A549 (cell line): ENCODE measurements at regions not wholly inside any gene's neighbourhood (a gene's known extent, or its start where the extent isn't known, plus 50 kb on each side); places are given as distances from the start of the nearest gene placed in this dataset.

Experiments
- ATAC-seq, 2 experiments: fragments of 200-7000 bp in 1 of 2; fragments of >200 bp in 1 of 2; cut with Nextera tagmentation in 1 of 2; cut with Tn5 transposase in 1 of 2; 3 replicates each; pipeline versions ENCODE4 v1.8.0 to v1.9.1; 2018 to 2020; ENCODE audit warnings: mild to moderate bottlenecking in 1 of 2, moderate library complexity in 1 of 2
- CTCF ChIA-PET: fragments of 300-600 bp; sonication (Branson Sonifier 250); formaldehyde crosslinking; extraction: SDS; loops from one replicate; lab custom pipeline; 2021; ENCODE audit warnings: antibody characterized with exemption, inconsistent platforms; lab: Yijun Ruan, JAX
- POLR2A ChIA-PET: fragments of 350-600 bp; formaldehyde crosslinking; extraction: SDS; loops from one replicate; lab custom pipeline; 2021; ENCODE audit warnings: antibody characterized with exemption, inconsistent platforms; lab: Yijun Ruan, JAX
- DNase-seq, 2 experiments: peaks; one replicate each; pipeline versions ENCODE4 v3.0.0 to v3.0.0-alpha.2; 2011 to 2016; ENCODE audit warnings: low read depth in 1 of 2, low spot score in 1 of 2
- FAIRE-seq: peaks from 2 replicates; lab custom pipeline; 2011; peaks lifted over from hg19 to GRCh38; lab: Jason Lieb, UNC
- H3K27ac ChIP-seq, 2 experiments: fragments of >200 bp; sonication (Bioruptor Twin); formaldehyde crosslinking; 3 replicates each; pipeline ENCODE4 v1.5.1; 2016 to 2017
- H3K4me1 ChIP-seq: fragments of >200 bp; sonication (Bioruptor Twin); formaldehyde crosslinking; 3 replicates; pipeline ENCODE4 v1.6.1; 2016
- H3K4me2 ChIP-seq: fragments of >200 bp; sonication (Bioruptor Twin); formaldehyde crosslinking; 3 replicates; pipeline ENCODE4 v1.6.1; 2016
- H3K4me3 ChIP-seq: fragments of >200 bp; sonication (Bioruptor Twin); formaldehyde crosslinking; 3 replicates; pipeline ENCODE4 v1.5.1; 2016
- H3K9me3 ChIP-seq: fragments of >200 bp; sonication (Bioruptor Twin); formaldehyde crosslinking; 3 replicates; pipeline ENCODE4 v1.6.1; 2016
- CBX2 ChIP-seq: fragments of 200-600 bp; sonication (generic); IDR thresholded peaks from 2 replicates; pipeline ENCODE4 v1.6.1; 2016; ENCODE audit warnings: low read depth, mild to moderate bottlenecking, borderline replicate concordance
- CBX8 ChIP-seq: fragments of 200-600 bp; sonication (generic); IDR thresholded peaks from 2 replicates; pipeline ENCODE4 v1.6.1; 2016
- CHD2 ChIP-seq: fragments of 150-350 bp; IDR thresholded peaks from 2 replicates; pipeline ENCODE4 v1.6.1; 2014; ENCODE audit warnings: low read length; ENCODE audit not compliant: partially characterized antibody
- CHD4 ChIP-seq: fragments of 200-600 bp; sonication (generic); IDR thresholded peaks from 2 replicates; pipeline ENCODE4 v1.6.1; 2016; ENCODE audit warnings: antibody characterized with exemption, mild to moderate bottlenecking, borderline replicate concordance
- ESRRA ChIP-seq: fragments of 150-350 bp; IDR thresholded peaks from 2 replicates; pipeline ENCODE4 v1.6.1; 2014; ENCODE audit warnings: mild to moderate bottlenecking, low read length, borderline replicate concordance
- FOXS1 ChIP-seq: fragments of 250-450 bp; sonication (Bioruptor Pico); IDR thresholded peaks from 2 replicates; pipeline ENCODE4 v1.5.0; 2020; ENCODE audit warnings: mild to moderate bottlenecking, moderate library complexity
- HEYL ChIP-seq: fragments of 250-450 bp; sonication (Bioruptor Pico); IDR thresholded peaks from 2 replicates; pipeline ENCODE4 v1.8.0; 2021; ENCODE audit warnings: mild to moderate bottlenecking, moderate library complexity
- HOXB5 ChIP-seq: fragments of 250-450 bp; sonication (Bioruptor Pico); IDR thresholded peaks from 2 replicates; pipeline ENCODE4 v1.5.0; 2020; ENCODE audit warnings: mild to moderate bottlenecking, moderate library complexity
- JUN ChIP-seq, 2 experiments: fragments of >200 bp; sonication (Bioruptor Twin); formaldehyde crosslinking; IDR thresholded peaks; 2 replicates in 1 of 2; 3 replicates in 1 of 2; pipeline ENCODE4 v1.6.1; 2016 to 2017
- MAFK ChIP-seq: fragments of 450-650 bp; IDR thresholded peaks from 2 replicates; pipeline ENCODE4 v1.6.1; 2014; ENCODE audit not compliant: partially characterized antibody
- NPAS2 ChIP-seq: fragments of 250-450 bp; sonication (Bioruptor Pico); IDR thresholded peaks from 2 replicates; pipeline ENCODE4 v1.8.0; 2022; ENCODE audit warnings: mild to moderate bottlenecking, moderate library complexity, borderline replicate concordance
- POLR2A ChIP-seq: IDR thresholded peaks from 2 replicates; pipeline ENCODE4 v1.6.1; 2012; ENCODE audit warnings: mild to moderate bottlenecking, low read length
- POLR2AphosphoS2 ChIP-seq: conservative IDR thresholded peaks from 2 replicates; pipeline ENCODE4 v1.6.1; 2012; ENCODE audit warnings: low read length, improper control_type of control experiment, inconsistent platforms
- RARB ChIP-seq: fragments of 250-450 bp; sonication (Bioruptor Pico); IDR thresholded peaks from 2 replicates; pipeline ENCODE4 v1.8.0; 2021; ENCODE audit warnings: mild to moderate bottlenecking, moderate library complexity
- RNF2 ChIP-seq: fragments of 200-600 bp; sonication (generic); IDR thresholded peaks from 2 replicates; pipeline ENCODE4 v1.6.1; 2016; ENCODE audit warnings: low read depth, mild to moderate bottlenecking, antibody characterized with exemption, moderate library complexity, borderline replicate concordance
- SREBF2 ChIP-seq: fragments of 450-650 bp; IDR thresholded peaks from 2 replicates; pipeline ENCODE4 v1.6.1; 2014; ENCODE audit warnings: mild to moderate bottlenecking, moderate library complexity
- TP53 ChIP-seq: fragments of 250-450 bp; sonication (Bioruptor Pico); IDR thresholded peaks from 2 replicates; pipeline ENCODE4 v1.5.0; 2021; ENCODE audit warnings: mild to moderate bottlenecking, moderate library complexity
- ZC3H11A ChIP-seq: fragments of 450-650 bp; IDR thresholded peaks from 2 replicates; pipeline ENCODE4 v1.6.1; 2014; ENCODE audit warnings: antibody characterized with exemption, mild to moderate bottlenecking
- ZFP36 ChIP-seq: fragments of 450-650 bp; IDR thresholded peaks from 2 replicates; pipeline ENCODE4 v1.6.1; 2014; ENCODE audit warnings: borderline replicate concordance; ENCODE audit not compliant: partially characterized antibody
- WGBS: methylation state at CpG from one replicate; pipeline ENCODE4 v1.1.6; 2017; ENCODE audit errors: missing lambda C conversion rate; 5-methylcytosine and 5-hydroxymethylcytosine counted together
- TF ChIP-seq, protein P1 (sequence below): IDR thresholded peaks from 2 replicates; pipeline ENCODE4 v1.6.1; 2012
- TF ChIP-seq, protein P2 (sequence below): IDR thresholded peaks from 2 replicates; pipeline ENCODE4 v1.6.1; 2012
- TF ChIP-seq, protein P3 (sequence below): fragments of 450-650 bp; IDR thresholded peaks from 2 replicates; pipeline ENCODE4 v1.6.1; 2014; ENCODE audit warnings: antibody characterized with exemption
- TF ChIP-seq, protein P4 (sequence below): fragments of 150-350 bp; IDR thresholded peaks from 2 replicates; pipeline ENCODE4 v1.6.1; 2014; ENCODE audit warnings: low read depth, mild to moderate bottlenecking, low read length
- TF ChIP-seq, protein P5 (sequence below): fragments of >200 bp; sonication (Bioruptor Twin); formaldehyde crosslinking; IDR thresholded peaks from 3 replicates; pipeline ENCODE4 v1.6.1; 2016
- TF ChIP-seq, protein P6 (sequence below): fragments of 250-450 bp; sonication (Bioruptor Pico); IDR thresholded peaks from 2 replicates; pipeline ENCODE4 v1.5.0; 2021; ENCODE audit warnings: mild to moderate bottlenecking, moderate library complexity, borderline replicate concordance

DNA sequence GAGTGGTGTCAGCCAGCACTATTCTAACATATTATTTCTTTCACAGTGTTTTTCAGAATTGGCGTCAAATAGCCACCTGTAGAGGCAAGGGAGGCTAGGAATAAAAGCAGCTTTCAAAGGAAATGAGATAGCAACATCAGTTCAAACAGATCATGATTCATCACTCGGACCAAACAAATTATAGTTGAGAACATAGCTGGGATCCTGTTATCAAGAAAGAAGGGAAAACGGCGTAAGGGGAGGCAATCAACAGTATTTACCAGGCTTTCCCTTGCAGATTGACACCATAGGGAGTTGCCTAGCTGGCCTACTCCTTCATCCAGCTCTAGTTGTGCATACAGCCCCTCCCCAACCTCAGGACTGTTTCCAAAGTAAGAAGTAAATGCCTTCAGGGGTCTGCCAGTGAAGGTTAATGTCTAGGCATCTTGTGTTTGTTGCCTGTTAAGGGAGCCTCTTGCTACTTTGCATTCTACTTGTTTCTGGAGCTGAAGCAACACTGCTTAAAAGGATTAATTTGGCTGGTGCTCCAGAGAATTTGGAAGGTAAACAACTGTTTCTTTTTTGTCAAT lies 286.5 kb downstream of the NSUN3 start (continued):
- TF ChIP-seq, protein P1, sequence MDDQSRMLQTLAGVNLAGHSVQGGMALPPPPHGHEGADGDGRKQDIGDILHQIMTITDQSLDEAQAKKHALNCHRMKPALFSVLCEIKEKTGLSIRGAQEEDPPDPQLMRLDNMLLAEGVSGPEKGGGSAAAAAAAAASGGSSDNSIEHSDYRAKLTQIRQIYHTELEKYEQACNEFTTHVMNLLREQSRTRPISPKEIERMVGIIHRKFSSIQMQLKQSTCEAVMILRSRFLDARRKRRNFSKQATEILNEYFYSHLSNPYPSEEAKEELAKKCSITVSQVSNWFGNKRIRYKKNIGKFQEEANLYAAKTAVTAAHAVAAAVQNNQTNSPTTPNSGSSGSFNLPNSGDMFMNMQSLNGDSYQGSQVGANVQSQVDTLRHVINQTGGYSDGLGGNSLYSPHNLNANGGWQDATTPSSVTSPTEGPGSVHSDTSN: no peak

DNA sequence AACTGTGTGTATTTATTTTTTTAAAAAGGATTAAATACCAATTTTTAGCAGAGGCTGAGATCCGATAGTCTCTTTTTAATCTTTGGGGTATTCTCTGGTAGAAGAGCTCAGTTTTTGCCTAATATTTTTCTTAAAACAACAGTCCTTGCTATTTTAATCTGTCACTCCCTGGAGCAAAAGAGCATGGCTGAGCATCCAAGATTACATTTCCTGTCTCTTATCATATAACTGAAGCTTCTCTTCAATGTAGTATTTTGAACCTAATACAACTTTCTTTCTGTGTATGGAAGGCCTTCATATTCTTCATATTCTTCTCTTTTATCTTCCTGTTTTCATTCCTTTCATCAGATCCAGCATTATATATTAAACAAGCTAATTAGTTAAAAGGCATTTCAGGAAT lies 293.7 kb downstream of the NSUN3 start:
- H3K4me1 ChIP-seq: no peaks in the 10 kb centered on the region
- no peak for ATAC-seq
- CTCF ChIA-PET: no interaction called here
- POLR2A ChIA-PET: no interaction called here
- no peak for FAIRE-seq
- DNase-seq: no peak
- H3K9me3 ChIP-seq: no peaks in the 10 kb centered on the region
- 70% methylated on average over 1 of the region's 1 CpG for WGBS
- TF ChIP-seq CBX2 (no peak), NPAS2 (CRISPR knock-in tag) (no peak), ZFP36 (no peak), CHD4 (no peak), POLR2AphosphoS2 (no peak), ESRRA (no peak), CHD2 (no peak), MAFK (no peak)
- TF ChIP-seq, protein P2, sequence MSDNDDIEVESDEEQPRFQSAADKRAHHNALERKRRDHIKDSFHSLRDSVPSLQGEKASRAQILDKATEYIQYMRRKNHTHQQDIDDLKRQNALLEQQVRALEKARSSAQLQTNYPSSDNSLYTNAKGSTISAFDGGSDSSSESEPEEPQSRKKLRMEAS: no peak
- TF ChIP-seq, protein P3, sequence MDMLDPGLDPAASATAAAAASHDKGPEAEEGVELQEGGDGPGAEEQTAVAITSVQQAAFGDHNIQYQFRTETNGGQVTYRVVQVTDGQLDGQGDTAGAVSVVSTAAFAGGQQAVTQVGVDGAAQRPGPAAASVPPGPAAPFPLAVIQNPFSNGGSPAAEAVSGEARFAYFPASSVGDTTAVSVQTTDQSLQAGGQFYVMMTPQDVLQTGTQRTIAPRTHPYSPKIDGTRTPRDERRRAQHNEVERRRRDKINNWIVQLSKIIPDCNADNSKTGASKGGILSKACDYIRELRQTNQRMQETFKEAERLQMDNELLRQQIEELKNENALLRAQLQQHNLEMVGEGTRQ: no peak
- TF ChIP-seq, protein P4, sequence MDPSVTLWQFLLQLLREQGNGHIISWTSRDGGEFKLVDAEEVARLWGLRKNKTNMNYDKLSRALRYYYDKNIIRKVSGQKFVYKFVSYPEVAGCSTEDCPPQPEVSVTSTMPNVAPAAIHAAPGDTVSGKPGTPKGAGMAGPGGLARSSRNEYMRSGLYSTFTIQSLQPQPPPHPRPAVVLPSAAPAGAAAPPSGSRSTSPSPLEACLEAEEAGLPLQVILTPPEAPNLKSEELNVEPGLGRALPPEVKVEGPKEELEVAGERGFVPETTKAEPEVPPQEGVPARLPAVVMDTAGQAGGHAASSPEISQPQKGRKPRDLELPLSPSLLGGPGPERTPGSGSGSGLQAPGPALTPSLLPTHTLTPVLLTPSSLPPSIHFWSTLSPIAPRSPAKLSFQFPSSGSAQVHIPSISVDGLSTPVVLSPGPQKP: no peak
- TF ChIP-seq, protein P5, sequence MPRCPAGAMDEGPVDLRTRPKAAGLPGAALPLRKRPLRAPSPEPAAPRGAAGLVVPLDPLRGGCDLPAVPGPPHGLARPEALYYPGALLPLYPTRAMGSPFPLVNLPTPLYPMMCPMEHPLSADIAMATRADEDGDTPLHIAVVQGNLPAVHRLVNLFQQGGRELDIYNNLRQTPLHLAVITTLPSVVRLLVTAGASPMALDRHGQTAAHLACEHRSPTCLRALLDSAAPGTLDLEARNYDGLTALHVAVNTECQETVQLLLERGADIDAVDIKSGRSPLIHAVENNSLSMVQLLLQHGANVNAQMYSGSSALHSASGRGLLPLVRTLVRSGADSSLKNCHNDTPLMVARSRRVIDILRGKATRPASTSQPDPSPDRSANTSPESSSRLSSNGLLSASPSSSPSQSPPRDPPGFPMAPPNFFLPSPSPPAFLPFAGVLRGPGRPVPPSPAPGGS: no peak
- TF ChIP-seq, protein P6, sequence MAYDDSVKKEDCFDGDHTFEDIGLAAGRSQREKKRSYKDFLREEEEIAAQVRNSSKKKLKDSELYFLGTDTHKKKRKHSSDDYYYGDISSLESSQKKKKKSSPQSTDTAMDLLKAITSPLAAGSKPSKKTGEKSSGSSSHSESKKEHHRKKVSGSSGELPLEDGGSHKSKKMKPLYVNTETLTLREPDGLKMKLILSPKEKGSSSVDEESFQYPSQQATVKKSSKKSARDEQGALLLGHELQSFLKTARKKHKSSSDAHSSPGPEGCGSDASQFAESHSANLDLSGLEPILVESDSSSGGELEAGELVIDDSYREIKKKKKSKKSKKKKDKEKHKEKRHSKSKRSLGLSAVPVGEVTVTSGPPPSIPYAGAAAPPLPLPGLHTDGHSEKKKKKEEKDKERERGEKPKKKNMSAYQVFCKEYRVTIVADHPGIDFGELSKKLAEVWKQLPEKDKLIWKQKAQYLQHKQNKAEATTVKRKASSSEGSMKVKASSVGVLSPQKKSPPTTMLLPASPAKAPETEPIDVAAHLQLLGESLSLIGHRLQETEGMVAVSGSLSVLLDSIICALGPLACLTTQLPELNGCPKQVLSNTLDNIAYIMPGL (CRISPR knock-in tag): no peak
- H3K4me3 ChIP-seq: no peak overlapping the region
- no peak overlapping the region for H3K4me2 ChIP-seq
- H3K27ac ChIP-seq: no peak overlapping the region

DNA sequence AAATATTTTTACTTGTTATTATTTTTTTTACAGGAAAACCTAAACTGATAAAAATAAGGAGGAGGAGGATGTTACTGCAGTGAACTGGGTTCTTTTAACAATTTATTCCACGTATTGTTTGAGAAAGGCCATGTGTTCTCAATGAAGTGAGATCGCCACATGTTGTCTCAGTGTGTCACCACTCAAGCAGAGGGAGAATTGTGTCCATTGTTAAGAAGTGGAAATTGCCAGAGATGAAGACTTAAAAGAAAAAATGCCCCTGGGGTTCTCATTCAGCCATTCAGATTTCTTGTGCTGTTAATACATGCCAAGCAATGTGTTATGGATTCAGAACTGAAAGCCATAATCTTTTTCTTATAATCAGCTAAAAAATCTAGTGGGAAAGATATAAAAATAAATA lies 297.1 kb downstream of the NSUN3 start:
- no peaks in the 10 kb centered on the region for H3K9me3 ChIP-seq
- no peak for FAIRE-seq
- no peak for TF ChIP-seq HOXB5
- TF ChIP-seq ZC3H11A: no peak
- TF ChIP-seq TP53 (CRISPR knock-in tag): no peak
- TF ChIP-seq SREBF2: no peak
- TF ChIP-seq RNF2: no peak
- TF ChIP-seq, protein P5: no peak
- TF ChIP-seq JUN (IDR thresholded peaks at IDR 0.05): no peak
- TF ChIP-seq ESRRA: no peak
- no peak for TF ChIP-seq CHD2
- TF ChIP-seq POLR2A: no peak
- no peak for TF ChIP-seq NPAS2 (CRISPR knock-in tag)
- TF ChIP-seq CBX8: no peak
- TF ChIP-seq FOXS1 (CRISPR knock-in tag): no peak
- TF ChIP-seq, protein P6 (CRISPR knock-in tag): no peak
- no peak for TF ChIP-seq HEYL
- TF ChIP-seq RARB (CRISPR knock-in tag): no peak
- CTCF ChIA-PET: interaction anchor here (1.3 kb wide), 1 partner anchor 14 kb away, joined by 3 read pairs; no protein-coding TSS in a partner anchor
- H3K4me3 ChIP-seq: no peak overlapping the region
- WGBS: 48% methylated on average over 2 of the region's 2 CpGs
- no peak overlapping the region for H3K4me2 ChIP-seq
- POLR2A ChIA-PET: no interaction called here
- no peak for DNase-seq
- no peak for ATAC-seq
- no peaks in the 10 kb centered on the region for H3K4me1 ChIP-seq
- no peak overlapping the region for H3K27ac ChIP-seq
